GM12878 (cell line): ENCODE measurements at regions not wholly inside any gene's neighbourhood (a gene's known extent, or its start where the extent isn't known, plus 50 kb on each side); places are given as distances from the start of the nearest gene placed in this dataset.
"Not testable (repeated sequence)": the region's sequence is repeated elsewhere in the genome, so short reads cannot be mapped to it uniquely, and the experiment has no call there.

ENCODE experiments used
- ATAC-seq: fragments of 200-7000 bp; cut with Tn5 transposase; 3 replicates; pipeline ENCODE4 v1.9.1; 2020; ENCODE audit warnings: mild to moderate bottlenecking, moderate library complexity
- BruUV-seq: library from RNA; stranded (reverse); fragments of 400-500 nt; replicated peaks from 2 replicates; lab custom pipeline; 2021; lab: Mats Ljungman, UMichigan
- CTCF ChIA-PET: fragments of 300-600 bp; sonication (Branson Sonifier 250); formaldehyde crosslinking; extraction: SDS; loops from one replicate; lab custom pipeline; 2021; ENCODE audit warnings: inconsistent platforms; lab: Yijun Ruan, JAX
- POLR2A ChIA-PET: fragments of 350-600 bp; formaldehyde crosslinking; extraction: SDS; loops from one replicate; lab custom pipeline; 2021; ENCODE audit warnings: inconsistent platforms; lab: Charles Lee
- RAD21 ChIA-PET: fragments of 300-600 bp; sonication (Branson Sonifier 250); formaldehyde crosslinking; loops from one replicate; lab custom pipeline; 2023; ENCODE audit warnings: antibody characterized with exemption; ENCODE audit not compliant: unreplicated experiment; lab: Charles Lee
- SMC1A ChIA-PET: fragments of 300-600 bp; sonication (Branson Sonifier 250); formaldehyde crosslinking; loops from one replicate; lab custom pipeline; 2023; ENCODE audit not compliant: unreplicated experiment, uncharacterized antibody; lab: Charles Lee
- DNase-seq: peaks from one replicate; pipeline ENCODE4 v3.0.0-alpha.2; 2011; ENCODE audit warnings: low read depth, low spot score
- FAIRE-seq: peaks from 3 replicates; lab custom pipeline; 2011; peaks lifted over from hg19 to GRCh38; lab: Jason Lieb, UNC
- H2AFZ ChIP-seq: 2 replicates; pipeline ENCODE4 v1.6.0; 2011; ENCODE audit warnings: low read depth, low read length, control low read depth; ENCODE audit not compliant: control insufficient read depth
- H3K27ac ChIP-seq: 2 replicates; pipeline ENCODE4 v1.5.1; 2011; ENCODE audit warnings: control low read depth; ENCODE audit not compliant: control insufficient read depth, insufficient read depth
- H3K27me3 ChIP-seq, 2 experiments: replicated peaks in 1 of 2; 2 replicates each; pipeline versions ENCODE4 v1.6.0 to v1.6.1; 2011; ENCODE audit warnings: low read length in 1 of 2; ENCODE audit not compliant: control insufficient read depth in 2 of 2, insufficient read depth in 2 of 2
- H3K36me3 ChIP-seq, 2 experiments: 2 replicates each; pipeline ENCODE4 v1.5.1; 2011; ENCODE audit warnings: low read length in 1 of 2; ENCODE audit not compliant: control insufficient read depth in 2 of 2, insufficient read depth in 2 of 2
- H3K4me1 ChIP-seq: 2 replicates; pipeline ENCODE4 v1.6.1; 2011; ENCODE audit warnings: mild to moderate bottlenecking, low read length, moderate library complexity, mixed read lengths; ENCODE audit not compliant: control insufficient read depth, insufficient read depth
- H3K4me2 ChIP-seq: 2 replicates; pipeline ENCODE4 v1.6.0; 2011; ENCODE audit warnings: control low read depth; ENCODE audit not compliant: control insufficient read depth, insufficient read depth
- H3K4me3 ChIP-seq: fragments of 200-600 bp; sonication (generic); 2 replicates; pipeline ENCODE4 v1.5.1; 2016
- H3K79me2 ChIP-seq: 2 replicates; pipeline ENCODE4 v1.6.0; 2011; ENCODE audit warnings: low read length; ENCODE audit not compliant: control insufficient read depth, insufficient read depth
- H3K9ac ChIP-seq: 2 replicates; pipeline ENCODE4 v1.8.0; 2011; ENCODE audit warnings: low read length, control low read depth, mixed read lengths; ENCODE audit not compliant: control insufficient read depth, insufficient read depth
- H3K9me3 ChIP-seq: replicated peaks from 3 replicates; pipeline ENCODE4 v1.5.1; 2011; ENCODE audit warnings: mild to moderate bottlenecking, low read length; ENCODE audit not compliant: control insufficient read depth, insufficient read depth
- H4K20me1 ChIP-seq: 2 replicates; pipeline ENCODE4 v1.6.0; 2011; ENCODE audit not compliant: control insufficient read depth, insufficient read depth
- WGBS: methylation state at CpG from one replicate; pipeline ENCODE4 v1.1.6; 2016; ENCODE audit warnings: low lambda C conversion rate; ENCODE audit not compliant: insufficient replicate concordance, insufficient coverage; ENCODE audit errors: missing lambda C conversion rate; 5-methylcytosine and 5-hydroxymethylcytosine counted together
- in situ Hi-C: fragments of 300-500 bp; cut with MboI; formaldehyde crosslinking; loops from 9 replicates; pipeline ENCODE4 v1.14.3; 2018; ENCODE audit warnings: mixed read lengths
- intact Hi-C: fragments of 100-400 bp; cut with micrococcal nuclease; formaldehyde crosslinking; loops from one replicate; pipeline ENCODE4 v1.14.2; 2022; ENCODE audit not compliant: unreplicated experiment

DNA sequence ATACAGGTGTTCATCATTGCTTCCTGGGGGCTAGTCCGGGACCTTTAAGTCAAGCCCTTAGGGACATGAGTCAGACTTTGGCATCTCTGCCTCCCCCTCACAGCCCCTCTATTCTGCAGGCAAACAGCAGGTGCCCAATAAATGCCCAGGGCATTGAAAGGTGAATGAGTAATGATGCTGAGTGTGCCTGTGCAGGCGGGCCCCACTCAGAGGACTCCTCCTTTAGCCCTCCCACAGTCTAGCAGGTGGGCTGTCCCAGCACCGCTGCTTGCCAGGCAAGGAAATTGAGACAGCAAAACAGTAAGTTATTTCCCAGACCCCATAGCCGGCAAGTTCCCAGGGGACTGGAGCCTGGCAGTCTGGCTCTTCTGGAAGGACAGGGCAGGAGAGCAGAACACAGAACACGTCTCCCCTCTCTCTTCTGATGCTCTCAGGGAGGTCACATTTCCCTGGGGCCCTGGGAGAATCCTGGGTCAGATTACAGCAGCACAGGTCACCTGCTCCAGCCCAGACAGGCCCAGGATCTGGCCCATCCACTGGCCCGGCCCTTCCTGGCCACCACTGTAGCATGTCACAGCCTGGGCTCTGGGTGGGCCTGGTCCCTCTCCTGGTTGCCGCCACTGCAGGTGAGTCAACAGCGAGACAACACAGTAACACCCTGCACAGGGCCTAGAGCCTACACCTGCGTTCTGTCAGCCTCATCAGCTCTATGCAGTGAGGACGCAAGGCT lies 108.7 kb upstream of the MTLN start:
- in situ Hi-C loops, FAIRE-seq, POLR2A ChIA-PET: not testable (repeated sequence)

GRCh38 chr2:110318898-110319297 lies 106.6 kb upstream of the MTLN start:
- intact Hi-C loops, H3K4me2 ChIP-seq, RAD21 ChIA-PET, FAIRE-seq, H3K27ac ChIP-seq, H4K20me1 ChIP-seq, H3K4me1 ChIP-seq, H3K9ac ChIP-seq, DNase-seq, BruUV-seq, H2AFZ ChIP-seq, H3K79me2 ChIP-seq, H3K36me3 ChIP-seq, H3K9me3 ChIP-seq, H3K4me3 ChIP-seq, ATAC-seq, in situ Hi-C loops, SMC1A ChIA-PET, POLR2A ChIA-PET, H3K27me3 ChIP-seq, CTCF ChIA-PET: not testable (repeated sequence)
- no CpG with 5 or more reads among the region's 4 CpGs for WGBS

More for the DNA sequence above, 108.7 kb upstream of the MTLN start:
- CTCF ChIA-PET, RAD21 ChIA-PET, H3K27ac ChIP-seq, intact Hi-C loops, SMC1A ChIA-PET, H3K27me3 ChIP-seq, ATAC-seq, BruUV-seq, H3K9me3 ChIP-seq, DNase-seq, H3K4me3 ChIP-seq, H2AFZ ChIP-seq, H3K4me2 ChIP-seq, H3K4me1 ChIP-seq, H3K36me3 ChIP-seq, H3K9ac ChIP-seq, H3K79me2 ChIP-seq, H4K20me1 ChIP-seq: not testable (repeated sequence)
- no CpG with 5 or more reads among the region's 10 CpGs for WGBS

DNA sequence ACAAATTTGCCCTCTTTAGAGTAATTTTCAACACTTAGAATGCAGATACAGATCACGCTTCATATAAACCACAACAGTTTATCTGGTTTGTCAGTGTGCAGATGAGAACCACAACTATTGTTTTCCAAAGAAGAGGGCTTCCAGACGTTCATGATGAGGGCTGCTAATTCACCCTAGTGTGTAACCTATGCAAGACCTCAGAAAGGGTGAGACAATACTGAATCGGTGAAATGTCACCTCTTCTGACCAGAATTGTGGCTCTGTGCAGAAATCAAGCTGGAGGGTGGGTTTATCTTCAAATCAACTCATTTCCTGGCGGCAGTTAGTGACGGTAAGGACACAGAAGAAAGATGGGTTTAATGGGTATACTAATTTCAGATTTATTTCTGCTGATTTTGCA lies 105.0 kb upstream of the MTLN start:
- H3K36me3 ChIP-seq, H3K9ac ChIP-seq, POLR2A ChIA-PET, RAD21 ChIA-PET, intact Hi-C loops, H3K79me2 ChIP-seq, BruUV-seq, H3K27me3 ChIP-seq, H2AFZ ChIP-seq, CTCF ChIA-PET, DNase-seq, H3K4me3 ChIP-seq, SMC1A ChIA-PET, H3K4me1 ChIP-seq, ATAC-seq, H3K27ac ChIP-seq, in situ Hi-C loops, H3K9me3 ChIP-seq, H3K4me2 ChIP-seq, H4K20me1 ChIP-seq: not testable (repeated sequence)
- no CpG with 5 or more reads among the region's 5 CpGs for whole genome bisulfite sequencing
- FAIRE-seq = peak; percentile 23

- SMC1A ChIA-PET, H3K9ac ChIP-seq, H3K27ac ChIP-seq, ATAC-seq, H3K4me1 ChIP-seq, H3K79me2 ChIP-seq, BruUV-seq, H3K9me3 ChIP-seq, H2AFZ ChIP-seq, CTCF ChIA-PET, H3K4me3 ChIP-seq, in situ Hi-C loops, H4K20me1 ChIP-seq, RAD21 ChIA-PET, H3K27me3 ChIP-seq, FAIRE-seq, intact Hi-C loops, H3K36me3 ChIP-seq, POLR2A ChIA-PET, H3K4me2 ChIP-seq, DNase-seq: not testable (repeated sequence)
- no CpG with 5 or more reads among the region's 10 CpGs for WGBS
Observed at GRCh38 chr2:110316051-110316865, 103.9 kb upstream of the MTLN start.
